ENCODE measurements at regions not wholly inside any gene's neighbourhood (a gene's known extent, or its start where the extent isn't known, plus 50 kb on each side); places are given as distances from the start of the nearest gene placed in this dataset.

GRCh38 chr9:38133595-38133994, 64.6 kb upstream of the SHB start:
- Histone ChIP-seq H3K4me1 (replicated peaks in 1 of 4; ENCODE audit: control insufficient read depth in 3 of 4, insufficient read depth in 4 of 4, low read length in 3 of 4) (peaks cover 0 to 6% (median 0%) of the 10 kb centered on the region in 4 experiments; a peak in 2 of 7 replicates), H3K27me3 (replicated peaks in 1 of 4; ENCODE audit: control insufficient read depth in 3 of 4, extremely low read depth in 1 of 4, insufficient read depth in 3 of 4, low read length in 3 of 4) (no peaks in the 10 kb centered on the region; a peak in 2 of 7 replicates), H3K9me3 (ENCODE audit: insufficient read depth in 2 of 2, low read depth in 1 of 2, low read length in 1 of 2) (no peaks in the 10 kb centered on the region), H2BK12ac (ENCODE audit: low read depth, low read length) (no peak overlapping the region), H4K20me1 (replicated peaks in 1 of 2; ENCODE audit: control insufficient read depth in 1 of 2, insufficient read depth in 2 of 2, low read length in 2 of 2) (peaks cover 0 to 4% of the 10 kb centered on the region in 2 experiments), H2BK15ac (ENCODE audit: low read length) (no peak overlapping the region), H2BK20ac (ENCODE audit: low read length) (no peak overlapping the region), H3K14ac (ENCODE audit: insufficient read length) (no peak overlapping the region), H2BK5ac (ENCODE audit: low read depth, low read length) (no peak overlapping the region), H4K91ac (replicated peaks; ENCODE audit: insufficient read length, low read length) (no peak overlapping the region), H3K4ac (replicated peaks; ENCODE audit: insufficient read length, low read depth, low read length) (no peak overlapping the region), H3K56ac (replicated peaks; ENCODE audit: insufficient read length, low read depth, low read length) (no peak overlapping the region), H2AFZ (ENCODE audit: low read length) (no peak overlapping the region), H4K5ac (ENCODE audit: insufficient read length, low read depth, low read length) (no peak overlapping the region), H3K23ac (ENCODE audit: insufficient read length) (no peak overlapping the region), H3K23me2 (ENCODE audit: low read depth, low read length) (peaks cover 6% of the 10 kb centered on the region; the same call in 1 of the 2 replicates), H4K8ac (ENCODE audit: extremely low read depth, insufficient read depth, low read length) (no peak overlapping the region), H3K4me2 (ENCODE audit: insufficient read depth in 1 of 2, low read depth in 2 of 2, low read length in 2 of 2) (no peak overlapping the region), H3K79me2 (ENCODE audit: control insufficient read depth in 1 of 2, insufficient read depth in 2 of 2, low read length in 2 of 2) (no peaks in the 10 kb centered on the region), H3K79me1 (ENCODE audit: low read depth, low read length) (no peaks in the 10 kb centered on the region), H3K36me3 (ENCODE audit: control insufficient read depth in 2 of 4, insufficient read depth in 4 of 4, low read length in 3 of 4) (no peaks in the 10 kb centered on the region), H3K27ac (ENCODE audit: low read depth, low read length) (no peak overlapping the region), H3K18ac (ENCODE audit: extremely low read depth, low read length) (no peak overlapping the region), H2BK120ac (replicated peaks; ENCODE audit: low read depth, low read length) (no peak overlapping the region), H2AK5ac (ENCODE audit: low read depth, low read length) (no peak overlapping the region), H3K4me3 (ENCODE audit: extremely low read depth in 1 of 4, insufficient read depth in 2 of 4, low read depth in 3 of 4, low read length in 4 of 4) (no peak overlapping the region), H3K9ac (replicated peaks in 1 of 4; ENCODE audit: extremely low read depth in 1 of 4, low read depth in 3 of 4, low read length in 3 of 4) (no peak overlapping the region)
- CTCF ChIA-PET (ENCODE audit: partially characterized antibody), result interaction anchor here (0.6 to 4.0 kb wide), 12 partner anchors 8 to 276 kb away, joined by 3 to 17 read pairs (median 5); no protein-coding TSS in a partner anchor
- FAIRE-seq (no peak), DNase-seq (ENCODE audit: low read depth in 1 of 2, low spot score in 2 of 2) (no peak)
- POLR2A ChIA-PET (ENCODE audit: partially characterized antibody), result interaction anchor here (1.0 kb wide), 1 partner anchor 9 kb away, joined by 3 read pairs; no protein-coding TSS in a partner anchor
- TF ChIP-seq SRF (IDR thresholded peaks at IDR 0.05; ENCODE audit: low read depth, low read length) (no peak), SP2 (IDR thresholded peaks at IDR 0.05; ENCODE audit: low read length) (no peak), NANOG (IDR thresholded peaks at IDR 0.05; ENCODE audit: insufficient read depth, low read depth, low read length, poor library complexity, severe bottlenecking) (no peak)

Data from H1 (cell line).